Mesodermal cell (in vitro differentiated cells): ENCODE measurements at regions not wholly inside any gene's neighbourhood (a gene's known extent, or its start where the extent isn't known, plus 50 kb on each side); places are given as distances from the start of the nearest gene placed in this dataset.
"Not testable (repeated sequence)": the region's sequence is repeated elsewhere in the genome, so short reads cannot be mapped to it uniquely, and the experiment has no call there.

Experiments used
- H3K27ac ChIP-seq: 2 replicates; pipeline ENCODE4 v1.7.0; 2013; ENCODE audit warnings: mild to moderate bottlenecking, low read depth, low read length, moderate library complexity; ENCODE audit not compliant: severe bottlenecking
- H3K36me3 ChIP-seq: 2 replicates; pipeline ENCODE4 v1.7.1; 2013; ENCODE audit warnings: mild to moderate bottlenecking, low read length, moderate library complexity; ENCODE audit not compliant: control insufficient read depth, insufficient read depth
- H3K4me1 ChIP-seq: one replicate; pipeline ENCODE4 v1.7.1; 2013; ENCODE audit warnings: mild to moderate bottlenecking, low read length; ENCODE audit not compliant: insufficient read depth, control insufficient read depth, poor library complexity, severe bottlenecking
- H3K4me3 ChIP-seq: 2 replicates; pipeline ENCODE4 v1.7.0; 2013; ENCODE audit warnings: low read length, control low read depth, mild to moderate bottlenecking; ENCODE audit not compliant: insufficient read depth, poor library complexity, severe bottlenecking; ENCODE audit errors: extremely low read depth
- H3K9me3 ChIP-seq: 2 replicates; pipeline ENCODE4 v1.7.1; 2013; ENCODE audit warnings: mild to moderate bottlenecking, low read length, moderate library complexity; ENCODE audit not compliant: control insufficient read depth
- WGBS, 2 experiments: methylation state at CpG; one replicate each; pipeline ENCODE4 v1.1.5; 2013; ENCODE audit warnings: missing lambda C conversion rate in 2 of 2; ENCODE audit not compliant: insufficient coverage in 2 of 2; 5-methylcytosine and 5-hydroxymethylcytosine counted together

- not testable (repeated sequence) for H3K27ac ChIP-seq, H3K4me1 ChIP-seq, H3K4me3 ChIP-seq, H3K9me3 ChIP-seq, H3K36me3 ChIP-seq
- WGBS, 2 experiments, result no CpG with 5 or more reads among the region's 4 CpGs
These were observed 193.2 kb upstream of the PLGLB2 start for GRCh38 chr2:87554678-87555077.

GRCh38 chr2:87555082-87555481, 192.8 kb upstream of the PLGLB2 start:
- H3K36me3 ChIP-seq, H3K27ac ChIP-seq, H3K4me1 ChIP-seq, H3K9me3 ChIP-seq, H3K4me3 ChIP-seq: not testable (repeated sequence)
- WGBS, 2 experiments, result no CpG with 5 or more reads among the region's 4 CpGs

GRCh38 chr2:87559001-87559400, 188.9 kb upstream of the PLGLB2 start:
- not testable (repeated sequence) for H3K27ac ChIP-seq, H3K9me3 ChIP-seq, H3K36me3 ChIP-seq, H3K4me1 ChIP-seq, H3K4me3 ChIP-seq
- no CpG with 5 or more reads among the region's 5 CpGs for WGBS, 2 experiments

GRCh38 chr2:87559735-87560134, 188.2 kb upstream of the PLGLB2 start:
- H3K4me3 ChIP-seq, H3K36me3 ChIP-seq, H3K27ac ChIP-seq, H3K9me3 ChIP-seq, H3K4me1 ChIP-seq: not testable (repeated sequence)
- no CpG with 5 or more reads among the region's 2 CpGs for WGBS, 2 experiments

DNA sequence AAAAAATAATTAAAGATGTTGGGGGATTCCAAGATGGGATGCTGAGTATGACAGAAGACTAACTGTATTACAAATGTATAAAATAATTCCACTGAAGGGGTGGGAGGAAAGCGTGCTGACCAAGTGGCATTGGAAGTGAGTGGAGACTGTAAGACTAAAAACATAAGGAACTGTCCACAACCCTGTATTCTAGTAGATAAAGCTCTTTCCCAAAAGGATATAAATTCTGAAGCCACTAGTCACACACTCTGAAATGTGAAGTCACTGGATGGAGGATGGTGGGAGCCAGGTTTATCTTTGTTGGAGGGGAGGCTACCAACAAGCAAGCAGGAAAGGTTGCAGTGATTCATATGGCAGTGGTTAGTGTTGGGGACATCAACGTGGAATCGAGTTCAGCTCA, 182.8 kb upstream of the PLGLB2 start:
- H3K27ac ChIP-seq, H3K36me3 ChIP-seq, H3K4me1 ChIP-seq, H3K9me3 ChIP-seq, H3K4me3 ChIP-seq: not testable (repeated sequence)
- WGBS, 2 experiments, result no CpG with 5 or more reads among the region's 3 CpGs

DNA sequence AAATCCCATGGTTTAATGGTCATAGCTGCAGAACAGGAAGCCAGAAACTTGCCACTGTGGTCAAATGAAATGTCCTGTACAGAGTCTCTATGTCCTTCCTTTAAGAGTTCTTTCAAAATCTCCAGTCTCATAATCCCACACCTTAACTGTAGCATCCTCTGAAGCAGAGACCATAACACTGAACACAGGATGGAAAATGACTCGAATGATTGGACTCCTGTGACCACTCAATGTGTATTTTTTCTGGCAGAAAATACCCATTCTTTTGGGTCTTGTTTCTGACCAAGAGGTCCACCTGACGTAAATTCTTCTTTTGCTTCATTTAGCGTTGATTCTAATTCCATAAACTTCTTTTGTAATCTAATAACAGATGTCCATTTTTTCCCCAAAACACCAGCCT, 181.4 kb upstream of the PLGLB2 start:
- WGBS, 2 experiments, result 89 to 96% methylated on average over 2 to 3 of the region's 3 CpGs
- not testable (repeated sequence) for H3K36me3 ChIP-seq, H3K4me3 ChIP-seq, H3K27ac ChIP-seq, H3K4me1 ChIP-seq, H3K9me3 ChIP-seq

DNA sequence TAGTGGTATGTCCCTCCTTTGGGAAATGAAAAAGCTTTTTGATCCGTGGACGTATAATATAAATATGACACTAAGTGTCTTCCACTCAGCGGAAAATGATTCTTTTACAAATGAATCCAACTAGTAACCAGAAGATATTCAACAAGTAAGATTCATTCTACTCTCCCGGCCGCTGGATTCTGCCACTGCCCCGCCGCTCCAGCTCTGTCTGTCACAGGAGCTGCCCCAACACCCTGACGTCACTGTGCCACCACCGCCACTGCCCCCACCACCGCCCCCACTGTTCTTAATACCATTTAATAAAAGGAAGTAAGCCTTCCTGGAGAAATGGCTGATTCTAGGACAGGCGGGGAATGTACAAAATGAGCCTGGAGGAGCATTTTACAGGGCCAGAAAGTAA, 180.8 kb upstream of the PLGLB2 start:
- WGBS, 2 experiments, result no CpG with 5 or more reads among the region's 11 CpGs
- H3K4me1 ChIP-seq, result not testable (repeated sequence)

GRCh38 chr2:87567912-87568311, 180.0 kb upstream of the PLGLB2 start:
- WGBS, 2 experiments, result no CpG with 5 or more reads among the region's 3 CpGs
- not testable (repeated sequence) for H3K4me3 ChIP-seq, H3K4me1 ChIP-seq, H3K27ac ChIP-seq, H3K36me3 ChIP-seq, H3K9me3 ChIP-seq

More for the DNA sequence above, 180.8 kb upstream of the PLGLB2 start:
- not testable (repeated sequence) for H3K36me3 ChIP-seq, H3K4me3 ChIP-seq, H3K9me3 ChIP-seq, H3K27ac ChIP-seq

DNA sequence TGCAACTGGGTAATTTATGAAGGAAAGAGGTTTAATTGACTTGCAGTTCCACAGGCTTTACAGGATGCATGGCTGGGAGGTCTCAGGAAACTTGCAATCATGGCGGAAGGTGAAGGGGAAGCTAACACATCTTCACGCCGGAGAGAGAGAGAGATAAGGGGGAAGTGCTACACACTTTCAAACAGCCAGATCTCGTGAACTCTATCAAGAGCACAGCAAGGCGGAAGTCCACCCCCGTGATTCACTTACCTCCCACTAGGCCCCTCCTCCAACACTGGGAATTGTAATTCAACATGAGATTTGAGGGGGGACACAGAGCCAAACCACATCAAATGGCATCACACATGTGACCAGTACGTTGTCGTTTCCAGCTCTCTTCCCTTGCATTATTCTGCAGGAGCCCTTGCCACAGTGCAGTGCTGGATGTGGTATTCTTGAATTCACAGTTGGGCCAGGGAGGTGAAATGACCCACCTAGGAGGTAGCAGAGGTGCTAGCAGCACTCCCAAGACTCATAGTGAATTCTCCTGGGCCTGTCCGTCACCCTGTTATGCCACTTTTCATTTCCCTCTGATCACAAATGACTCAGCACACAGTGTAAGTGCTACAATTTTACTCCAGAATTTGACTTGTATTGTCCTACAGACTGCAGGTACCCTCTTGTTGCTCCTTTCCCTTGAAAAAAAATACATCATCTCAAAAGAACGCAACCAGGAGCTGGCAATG, 179.2 kb upstream of the PLGLB2 start:
- 100% methylated on average over 1 of the region's 10 CpGs; no CpG with 5 or more reads in 1 of the 2 experiments for WGBS, 2 experiments
- not testable (repeated sequence) for H3K4me3 ChIP-seq, H3K36me3 ChIP-seq, H3K27ac ChIP-seq, H3K4me1 ChIP-seq, H3K9me3 ChIP-seq

- not testable (repeated sequence) for H3K27ac ChIP-seq, H3K9me3 ChIP-seq, H3K36me3 ChIP-seq, H3K4me3 ChIP-seq, H3K4me1 ChIP-seq
- 100% methylated on average over 3 to 4 of the region's 11 CpGs for WGBS, 2 experiments
These were observed 178.0 kb upstream of the PLGLB2 start for GRCh38 chr2:87569689-87570397.

GRCh38 chr2:87571889-87572465, 175.9 kb upstream of the PLGLB2 start:
- not testable (repeated sequence) for H3K4me1 ChIP-seq, H3K4me3 ChIP-seq, H3K27ac ChIP-seq, H3K9me3 ChIP-seq, H3K36me3 ChIP-seq
- 100% methylated on average over 1 of the region's 8 CpGs; no CpG with 5 or more reads in 1 of the 2 experiments for WGBS, 2 experiments
